ENCODE measurements at regions not wholly inside any gene's neighbourhood (a gene's known extent, or its start where the extent isn't known, plus 50 kb on each side); places are given as distances from the start of the nearest gene placed in this dataset.

DNA sequence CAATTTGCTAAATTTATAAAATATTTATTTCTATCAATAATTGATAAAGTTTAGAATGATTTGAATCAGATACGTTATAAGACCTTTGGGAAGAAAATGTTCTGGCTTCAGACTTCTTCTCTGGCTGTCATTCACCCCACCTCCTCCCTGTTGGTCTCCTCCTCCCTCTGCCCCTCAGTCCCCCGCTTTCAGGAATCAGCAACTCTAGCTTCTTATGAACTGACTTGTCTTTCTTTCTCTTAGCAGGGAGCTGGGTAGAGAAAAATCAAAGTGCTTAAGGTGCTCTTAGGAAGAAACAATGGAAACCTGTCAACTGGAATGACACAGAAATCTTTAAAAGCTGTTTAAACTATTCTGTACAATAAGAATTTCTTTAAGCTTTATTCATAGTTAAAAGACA, 71.3 kb upstream of the ETV3 start:
- TF ChIP-seq, protein P1, sequence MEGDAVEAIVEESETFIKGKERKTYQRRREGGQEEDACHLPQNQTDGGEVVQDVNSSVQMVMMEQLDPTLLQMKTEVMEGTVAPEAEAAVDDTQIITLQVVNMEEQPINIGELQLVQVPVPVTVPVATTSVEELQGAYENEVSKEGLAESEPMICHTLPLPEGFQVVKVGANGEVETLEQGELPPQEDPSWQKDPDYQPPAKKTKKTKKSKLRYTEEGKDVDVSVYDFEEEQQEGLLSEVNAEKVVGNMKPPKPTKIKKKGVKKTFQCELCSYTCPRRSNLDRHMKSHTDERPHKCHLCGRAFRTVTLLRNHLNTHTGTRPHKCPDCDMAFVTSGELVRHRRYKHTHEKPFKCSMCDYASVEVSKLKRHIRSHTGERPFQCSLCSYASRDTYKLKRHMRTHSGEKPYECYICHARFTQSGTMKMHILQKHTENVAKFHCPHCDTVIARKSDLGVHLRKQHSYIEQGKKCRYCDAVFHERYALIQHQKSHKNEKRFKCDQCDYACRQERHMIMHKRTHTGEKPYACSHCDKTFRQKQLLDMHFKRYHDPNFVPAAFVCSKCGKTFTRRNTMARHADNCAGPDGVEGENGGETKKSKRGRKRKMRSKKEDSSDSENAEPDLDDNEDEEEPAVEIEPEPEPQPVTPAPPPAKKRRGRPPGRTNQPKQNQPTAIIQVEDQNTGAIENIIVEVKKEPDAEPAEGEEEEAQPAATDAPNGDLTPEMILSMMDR (conservative IDR thresholded peaks at IDR 0.05; ENCODE audit: low read length): no peak
- TF ChIP-seq EZH2phosphoT487 (IDR thresholded peaks at IDR 0.05; ENCODE audit: borderline replicate concordance): no peak

All from Loucy (cell line).